Fibroblast of lung (primary cell): ENCODE measurements at regions not wholly inside any gene's neighbourhood (a gene's known extent, or its start where the extent isn't known, plus 50 kb on each side); places are given as distances from the start of the nearest gene placed in this dataset.

ENCODE experiments used
- CTCF ChIP-seq, 2 donors: IDR thresholded peaks in 1 of 2; conservative IDR thresholded peaks in 1 of 2; 1 replicate in 1 of 2; 2 replicates in 1 of 2; pipeline ENCODE4 v1.5.1; 2011 to 2012; ENCODE audit warnings: low read length in 2 of 2, control low read depth in 1 of 2, inconsistent platforms in 1 of 2, low read depth in 1 of 2, mild to moderate bottlenecking in 1 of 2
- EZH2 ChIP-seq: IDR thresholded peaks from 2 replicates; pipeline ENCODE4 v1.5.1; 2012; ENCODE audit warnings: low read length, control low read depth, mild to moderate bottlenecking; ENCODE audit errors: missing control alignments

GRCh38 chr14:47785058-47785457 lies 109.7 kb upstream of the MDGA2 start:
- no peak for TF ChIP-seq CTCF (conservative IDR thresholded peaks at IDR 0.05 in 1 of 2, IDR thresholded peaks at IDR 0.05 in 1 of 2; ENCODE audit: low read depth in 1 of 2, low read length in 2 of 2)
- TF ChIP-seq EZH2, result no peak
